Keratinocyte (primary cell): ENCODE measurements at regions not wholly inside any gene's neighbourhood (a gene's known extent, or its start where the extent isn't known, plus 50 kb on each side); places are given as distances from the start of the nearest gene placed in this dataset.

ENCODE experiments used
- CTCF ChIP-seq, 3 experiments: IDR thresholded peaks in 1 of 3; conservative IDR thresholded peaks in 1 of 3; optimal IDR thresholded peaks in 1 of 3; 2 replicates in 2 of 3; 3 replicates in 1 of 3; pipeline versions ENCODE3 to v1.5.1; 2011; ENCODE audit warnings: low read length in 3 of 3, mild to moderate bottlenecking in 3 of 3, moderate library complexity in 2 of 3, control low read depth in 1 of 3, inconsistent platforms in 1 of 3; ENCODE audit not compliant: insufficient read depth in 2 of 3; ENCODE audit errors: extremely low read depth in 1 of 3
- EZH2 ChIP-seq: IDR thresholded peaks from one replicate; pipeline ENCODE4 v1.6.1; 2012; ENCODE audit warnings: inconsistent platforms, mild to moderate bottlenecking, low read length, moderate library complexity

GRCh38 chr7:45992826-45993225 lies 71.8 kb upstream of the IGFBP3 start:
- TF ChIP-seq CTCF (optimal IDR thresholded peaks at IDR 0.05 in 1 of 3, IDR thresholded peaks at IDR 0.05 in 1 of 3, conservative IDR thresholded peaks at IDR 0.05 in 1 of 3; ENCODE audit: extremely low read depth in 1 of 3, insufficient read depth in 2 of 3, low read length in 3 of 3) (no peak), EZH2 (no peak)
